ENCODE measurements at regions not wholly inside any gene's neighbourhood (a gene's known extent, or its start where the extent isn't known, plus 50 kb on each side); places are given as distances from the start of the nearest gene placed in this dataset.
"Not testable (repeated sequence)": the region's sequence is repeated elsewhere in the genome, so short reads cannot be mapped to it uniquely, and the experiment has no call there.

GRCh38 chr5:86284400-86285190 is 333.1 kb upstream of the COX7C start:
- DNase-seq: peak in 1 of 5 experiments; percentile 10

GRCh38 chr5:86287437-86287836 is 330.3 kb upstream of the COX7C start:
- not testable (repeated sequence) for DNase-seq

- DNase-seq: not testable (repeated sequence)
These were observed 328.0 kb upstream of the COX7C start for GRCh38 chr5:86289786-86290185.

- DNase-seq: not testable (repeated sequence)
These were observed 324.9 kb upstream of the COX7C start for GRCh38 chr5:86292811-86293210.

GRCh38 chr5:86302643-86303042 is 315.1 kb upstream of the COX7C start:
- not testable (repeated sequence) for DNase-seq

GRCh38 chr5:86305050-86305449 is 312.7 kb upstream of the COX7C start:
- DNase-seq: peak in 1 of 5 experiments; percentile 4

- no peak for DNase-seq
These were observed 302.8 kb upstream of the COX7C start for GRCh38 chr5:86314951-86315350.

GRCh38 chr5:86320266-86320665 is 297.5 kb upstream of the COX7C start:
- DNase-seq: no peak

- DNase-seq: no peak
These were observed 288.4 kb upstream of the COX7C start for GRCh38 chr5:86329318-86329717.

- no peak for DNase-seq
These were observed 287.0 kb upstream of the COX7C start for GRCh38 chr5:86330736-86331135.

GRCh38 chr5:86332851-86333250 is 284.9 kb upstream of the COX7C start:
- DNase-seq: no peak

GRCh38 chr5:86337667-86338460 is 279.9 kb upstream of the COX7C start:
- no peak for DNase-seq

GRCh38 chr5:86354664-86355063 is 263.1 kb upstream of the COX7C start:
- DNase-seq: peak in 1 of 5 experiments; percentile 6

- no peak for DNase-seq
These were observed 256.9 kb upstream of the COX7C start for GRCh38 chr5:86360801-86361200.

GRCh38 chr5:86371061-86371460 is 246.7 kb upstream of the COX7C start:
- no peak for DNase-seq

GRCh38 chr5:86374611-86375010 is 243.1 kb upstream of the COX7C start:
- no peak for DNase-seq

GRCh38 chr5:86376214-86376613 is 241.5 kb upstream of the COX7C start:
- DNase-seq: no peak

GRCh38 chr5:86403190-86403589 is 214.6 kb upstream of the COX7C start:
- no peak for DNase-seq

GRCh38 chr5:86404256-86404655 is 213.5 kb upstream of the COX7C start:
- DNase-seq: no peak

- DNase-seq: no peak
These were observed 210.0 kb upstream of the COX7C start for GRCh38 chr5:86407711-86408110.

GRCh38 chr5:86411596-86411995 is 206.1 kb upstream of the COX7C start:
- no peak for DNase-seq

GRCh38 chr5:86427158-86427557 is 190.6 kb upstream of the COX7C start:
- no peak for DNase-seq

- DNase-seq: no peak
These were observed 178.1 kb upstream of the COX7C start for GRCh38 chr5:86439593-86440110.

Measured in T-helper 2 cell (primary cell).